ENCODE measurements at regions not wholly inside any gene's neighbourhood (a gene's known extent, or its start where the extent isn't known, plus 50 kb on each side); places are given as distances from the start of the nearest gene placed in this dataset.

GRCh38 chr16:48041981-48042421 is 113.8 kb downstream of the ABCC12 start:
- Histone ChIP-seq H3K4me2 (ENCODE audit: unreplicated experiment) (no peak overlapping the region), H3K9me3 (ENCODE audit: low read depth) (no peaks in the 10 kb centered on the region), H2AFZ (no peak overlapping the region), H3F3A (ENCODE audit: insufficient read depth) (no peaks in the 10 kb centered on the region), H3K9ac (no peak overlapping the region), H3K4me3 (no peak overlapping the region), H3K4me1 (ENCODE audit: insufficient read depth) (no peaks in the 10 kb centered on the region), H3K9me2 (ENCODE audit: insufficient read depth) (0 out of 2 replicates have a peak, but pooled peaks cover 5% of the 10 kb centered on the region), H3K27me3 (replicated peaks; ENCODE audit: insufficient read depth) (peaks cover 6% of the 10 kb centered on the region), H3K36me3 (ENCODE audit: low read depth) (no peaks in the 10 kb centered on the region), H3K27ac (no peak overlapping the region), H4K20me1 (ENCODE audit: insufficient read depth) (no peaks in the 10 kb centered on the region), H3K79me2 (ENCODE audit: insufficient read depth) (no peaks in the 10 kb centered on the region)
- TF ChIP-seq EZH2 (IDR thresholded peaks at IDR 0.05; ENCODE audit: insufficient read depth, poor library complexity, severe bottlenecking) (no peak), EZH2phosphoT487 (IDR thresholded peaks at IDR 0.05; ENCODE audit: insufficient read depth, low read depth) (no peak)
- 29 to 36% methylated on average over 10 of the region's 10 CpGs for WGBS, 2 experiments (ENCODE audit: low coverage in 1 of 2, low lambda C conversion rate in 2 of 2, missing lambda C conversion rate in 2 of 2)
- in situ Hi-C loops (cut with MboI), result no loop called here
- DNase-seq, result no peak

- no peak for DNase-seq
- Histone ChIP-seq H3K27ac (no peak overlapping the region), H3K9me3 (ENCODE audit: low read depth) (no peaks in the 10 kb centered on the region), H3K4me1 (ENCODE audit: insufficient read depth) (no peaks in the 10 kb centered on the region), H3K36me3 (ENCODE audit: low read depth) (no peaks in the 10 kb centered on the region), H3K9ac (no peak overlapping the region), H2AFZ (no peak overlapping the region), H3K4me3 (no peak overlapping the region), H3K27me3 (replicated peaks; ENCODE audit: insufficient read depth) (peaks cover 3% of the 10 kb centered on the region; the same call in 1 of the 2 replicates), H3K9me2 (ENCODE audit: insufficient read depth) (no peaks in the 10 kb centered on the region), H3K4me2 (ENCODE audit: unreplicated experiment) (no peak overlapping the region), H3K79me2 (ENCODE audit: insufficient read depth) (no peaks in the 10 kb centered on the region), H3F3A (ENCODE audit: insufficient read depth) (no peaks in the 10 kb centered on the region), H4K20me1 (ENCODE audit: insufficient read depth) (no peaks in the 10 kb centered on the region)
- in situ Hi-C loops (cut with MboI), result no loop called here
- TF ChIP-seq EZH2 (IDR thresholded peaks at IDR 0.05; ENCODE audit: insufficient read depth, poor library complexity, severe bottlenecking) (no peak), EZH2phosphoT487 (IDR thresholded peaks at IDR 0.05; ENCODE audit: insufficient read depth, low read depth) (no peak)
- WGBS, 2 experiments (ENCODE audit: low coverage in 1 of 2, low lambda C conversion rate in 2 of 2, missing lambda C conversion rate in 2 of 2), result 38 to 41% methylated on average over 4 of the region's 4 CpGs
These were observed 120.7 kb downstream of the ABCC12 start for GRCh38 chr16:48035142-48035541.

- no peaks in the 10 kb centered on the region for H3K36me3 ChIP-seq (ENCODE audit: low read depth)
- H3K9ac ChIP-seq, result no peak overlapping the region
- no peaks in the 10 kb centered on the region for H3K4me1 ChIP-seq (ENCODE audit: insufficient read depth)
- H2AFZ ChIP-seq, result no peak overlapping the region
- no peaks in the 10 kb centered on the region for H4K20me1 ChIP-seq (ENCODE audit: insufficient read depth)
- H3F3A ChIP-seq (ENCODE audit: insufficient read depth), result no peaks in the 10 kb centered on the region
- DNase-seq, result no peak
- no peak overlapping the region for H3K4me2 ChIP-seq (ENCODE audit: unreplicated experiment)
- no peaks in the 10 kb centered on the region; the same call in 1 of the 2 replicates for H3K27me3 ChIP-seq (replicated peaks; ENCODE audit: insufficient read depth)
- no peak for TF ChIP-seq EZH2phosphoT487 (IDR thresholded peaks at IDR 0.05; ENCODE audit: insufficient read depth, low read depth)
- TF ChIP-seq EZH2 (IDR thresholded peaks at IDR 0.05; ENCODE audit: insufficient read depth, poor library complexity, severe bottlenecking), result no peak
- in situ Hi-C loops (cut with MboI), result no loop called here
- H3K9me3 ChIP-seq (ENCODE audit: low read depth), result no peaks in the 10 kb centered on the region
- H3K9me2 ChIP-seq (ENCODE audit: insufficient read depth), result no peaks in the 10 kb centered on the region
- no peak overlapping the region for H3K4me3 ChIP-seq
- no peak overlapping the region for H3K27ac ChIP-seq
- no peaks in the 10 kb centered on the region for H3K79me2 ChIP-seq (ENCODE audit: insufficient read depth)
- 42 to 46% methylated on average over 6 of the region's 6 CpGs for WGBS, 2 experiments (ENCODE audit: low coverage in 1 of 2, low lambda C conversion rate in 2 of 2, missing lambda C conversion rate in 2 of 2)
These were observed 124.9 kb downstream of the ABCC12 start for GRCh38 chr16:48030926-48031325.

- Histone ChIP-seq H4K20me1 (ENCODE audit: insufficient read depth) (no peaks in the 10 kb centered on the region), H3K4me2 (ENCODE audit: unreplicated experiment) (no peak overlapping the region), H3K79me2 (ENCODE audit: insufficient read depth) (no peaks in the 10 kb centered on the region), H3K27me3 (replicated peaks; ENCODE audit: insufficient read depth) (peaks cover 6% of the 10 kb centered on the region; the same call in 1 of the 2 replicates), H3K4me1 (ENCODE audit: insufficient read depth) (no peaks in the 10 kb centered on the region), H3F3A (ENCODE audit: insufficient read depth) (no peaks in the 10 kb centered on the region), H2AFZ (no peak overlapping the region), H3K27ac (no peak overlapping the region), H3K36me3 (ENCODE audit: low read depth) (no peaks in the 10 kb centered on the region), H3K9me3 (ENCODE audit: low read depth) (no peaks in the 10 kb centered on the region), H3K9ac (no peak overlapping the region), H3K9me2 (ENCODE audit: insufficient read depth) (no peaks in the 10 kb centered on the region), H3K4me3 (no peak overlapping the region)
- in situ Hi-C loops (cut with MboI), result no loop called here
- 47% methylated on average over 5 of the region's 5 CpGs for WGBS, 2 experiments (ENCODE audit: low coverage in 1 of 2, low lambda C conversion rate in 2 of 2, missing lambda C conversion rate in 2 of 2)
- no peak for DNase-seq
- TF ChIP-seq EZH2phosphoT487 (IDR thresholded peaks at IDR 0.05; ENCODE audit: insufficient read depth, low read depth) (no peak), EZH2 (IDR thresholded peaks at IDR 0.05; ENCODE audit: insufficient read depth, poor library complexity, severe bottlenecking) (no peak)
These were observed 126.0 kb downstream of the ABCC12 start for GRCh38 chr16:48029768-48030167.

- Histone ChIP-seq H3K79me2 (ENCODE audit: insufficient read depth) (no peaks in the 10 kb centered on the region), H2AFZ (no peak overlapping the region), H3F3A (ENCODE audit: insufficient read depth) (no peaks in the 10 kb centered on the region), H3K9me2 (ENCODE audit: insufficient read depth) (no peaks in the 10 kb centered on the region), H3K4me3 (no peak overlapping the region), H4K20me1 (ENCODE audit: insufficient read depth) (no peaks in the 10 kb centered on the region), H3K4me1 (ENCODE audit: insufficient read depth) (no peaks in the 10 kb centered on the region), H3K9ac (no peak overlapping the region), H3K27me3 (replicated peaks; ENCODE audit: insufficient read depth) (peaks cover 13% of the 10 kb centered on the region; the same call in 1 of the 2 replicates), H3K27ac (no peak overlapping the region), H3K9me3 (ENCODE audit: low read depth) (no peaks in the 10 kb centered on the region), H3K4me2 (ENCODE audit: unreplicated experiment) (no peak overlapping the region), H3K36me3 (ENCODE audit: low read depth) (no peaks in the 10 kb centered on the region)
- TF ChIP-seq EZH2 (IDR thresholded peaks at IDR 0.05; ENCODE audit: insufficient read depth, poor library complexity, severe bottlenecking) (no peak), EZH2phosphoT487 (IDR thresholded peaks at IDR 0.05; ENCODE audit: insufficient read depth, low read depth) (no peak)
- WGBS, 2 experiments (ENCODE audit: low coverage in 1 of 2, low lambda C conversion rate in 2 of 2, missing lambda C conversion rate in 2 of 2), result 32 to 35% methylated on average over 5 of the region's 5 CpGs
- DNase-seq, result no peak
- in situ Hi-C loops (cut with MboI), result no loop called here
These were observed 130.4 kb downstream of the ABCC12 start for GRCh38 chr16:48025359-48025758.
